ENCODE measurements at regions not wholly inside any gene's neighbourhood (a gene's known extent, or its start where the extent isn't known, plus 50 kb on each side); places are given as distances from the start of the nearest gene placed in this dataset.

- no peak for DNase-seq
Observed at GRCh38 chr5:88540471-88541115, 271.9 kb upstream of the TMEM161B start.

GRCh38 chr5:88539693-88540365 lies 271.2 kb upstream of the TMEM161B start:
- no peak for DNase-seq

GRCh38 chr5:88539026-88539425 lies 270.4 kb upstream of the TMEM161B start:
- no peak for DNase-seq

GRCh38 chr5:88536146-88536545 lies 267.5 kb upstream of the TMEM161B start:
- DNase-seq, result no peak

- no peak for DNase-seq
Observed at GRCh38 chr5:88524941-88525340, 256.3 kb upstream of the TMEM161B start.

- DNase-seq, result no peak
Observed at GRCh38 chr5:88519066-88519465, 250.4 kb upstream of the TMEM161B start.

- DNase-seq, result no peak
Observed at GRCh38 chr5:88518131-88519016, 249.7 kb upstream of the TMEM161B start.

- DNase-seq, result no peak
Observed at GRCh38 chr5:88515881-88516819, 247.5 kb upstream of the TMEM161B start.

- no peak for DNase-seq
Observed at GRCh38 chr5:88515068-88515467, 246.4 kb upstream of the TMEM161B start.

GRCh38 chr5:88509403-88509802 lies 240.8 kb upstream of the TMEM161B start:
- DNase-seq, result no peak

- DNase-seq, result no peak
Observed at GRCh38 chr5:88507261-88507660, 238.6 kb upstream of the TMEM161B start.

- no peak for DNase-seq
Observed at GRCh38 chr5:88503406-88503805, 234.8 kb upstream of the TMEM161B start.

- DNase-seq, result no peak
Observed at GRCh38 chr5:88503041-88503345, 234.3 kb upstream of the TMEM161B start.

GRCh38 chr5:88502179-88503040 lies 233.8 kb upstream of the TMEM161B start:
- no peak for DNase-seq

GRCh38 chr5:88495810-88496209 lies 227.2 kb upstream of the TMEM161B start:
- no peak for DNase-seq

GRCh38 chr5:88490874-88491273 lies 222.2 kb upstream of the TMEM161B start:
- no peak for DNase-seq

- DNase-seq, result no peak
Observed at GRCh38 chr5:88489364-88489763, 220.7 kb upstream of the TMEM161B start.

GRCh38 chr5:88488561-88488960 lies 219.9 kb upstream of the TMEM161B start:
- DNase-seq, result no peak

GRCh38 chr5:88488130-88488529 lies 219.5 kb upstream of the TMEM161B start:
- DNase-seq, result no peak

GRCh38 chr5:88487066-88487465 lies 218.4 kb upstream of the TMEM161B start:
- no peak for DNase-seq

- DNase-seq, result no peak
Observed at GRCh38 chr5:88486431-88486830, 217.8 kb upstream of the TMEM161B start.

GRCh38 chr5:88485531-88485930 lies 216.9 kb upstream of the TMEM161B start:
- no peak for DNase-seq

All from NCI-H1436 treated with DMSO at 0.1 percent for 48 hours (cell line).